SK-MEL-5 (cell line): ENCODE measurements at regions not wholly inside any gene's neighbourhood (a gene's known extent, or its start where the extent isn't known, plus 50 kb on each side); places are given as distances from the start of the nearest gene placed in this dataset.

ENCODE experiments used
- DNase-seq: peaks from one replicate; pipeline ENCODE4 v3.0.0-alpha.2; 2016; ENCODE audit warnings: low read depth, low spot score
- in situ Hi-C: cut with HindIII; loops from 2 replicates; pipeline ENCODE4 v1.10.0; 2016; ENCODE audit warnings: low sequenced_read_pairs, high pct_unique_total_duplicates, low pct_unique_long_range_greater_than_20kb

GRCh38 chr10:70939441-70940003, 51.2 kb upstream of the PCBD1 start:
- in situ Hi-C loops, result no loop called here
- no peak for DNase-seq

- DNase-seq, result no peak
- in situ Hi-C loops, result no loop called here
These were observed 52.6 kb upstream of the PCBD1 start for GRCh38 chr10:70940834-70941568.

- DNase-seq, result no peak
- in situ Hi-C loops, result no loop called here
These were observed 53.8 kb upstream of the PCBD1 start for GRCh38 chr10:70942125-70942524.

GRCh38 chr10:70942725-70943124, 54.4 kb upstream of the PCBD1 start:
- no peak for DNase-seq
- in situ Hi-C loops, result no loop called here

GRCh38 chr10:70943249-70943648, 54.9 kb upstream of the PCBD1 start:
- DNase-seq, result no peak
- in situ Hi-C loops, result no loop called here

- no peak for DNase-seq
- in situ Hi-C loops, result no loop called here
These were observed 55.6 kb upstream of the PCBD1 start for GRCh38 chr10:70943841-70944466.

- DNase-seq, result no peak
- in situ Hi-C loops, result no loop called here
These were observed 61.7 kb upstream of the PCBD1 start for GRCh38 chr10:70950037-70950436.

- in situ Hi-C loops, result no loop called here
- no peak for DNase-seq
These were observed 62.4 kb upstream of the PCBD1 start for GRCh38 chr10:70950801-70951200.

- in situ Hi-C loops, result no loop called here
- DNase-seq, result no peak
These were observed 64.0 kb upstream of the PCBD1 start for GRCh38 chr10:70952401-70952800.

- in situ Hi-C loops, result no loop called here
- DNase-seq, result no peak
These were observed 64.6 kb upstream of the PCBD1 start for GRCh38 chr10:70952921-70953320.

GRCh38 chr10:70954381-70955176, 66.2 kb upstream of the PCBD1 start:
- in situ Hi-C loops, result no loop called here
- DNase-seq, result no peak

- DNase-seq, result peak; percentile 43
- in situ Hi-C loops, result no loop called here
These were observed 67.8 kb upstream of the PCBD1 start for GRCh38 chr10:70956029-70956759.

GRCh38 chr10:70958396-70958795, 70.0 kb upstream of the PCBD1 start:
- in situ Hi-C loops, result no loop called here
- no peak for DNase-seq

- in situ Hi-C loops, result no loop called here
- no peak for DNase-seq
These were observed 72.0 kb upstream of the PCBD1 start for GRCh38 chr10:70960316-70960715.

GRCh38 chr10:70960783-70961570, 72.6 kb upstream of the PCBD1 start:
- in situ Hi-C loops, result no loop called here

GRCh38 chr10:70962686-70963085, 74.3 kb upstream of the PCBD1 start:
- in situ Hi-C loops, result no loop called here
- no peak for DNase-seq

More at GRCh38 chr10:70960783-70961570, 72.6 kb upstream of the PCBD1 start:
- no peak for DNase-seq

- no peak for DNase-seq
- in situ Hi-C loops, result no loop called here
These were observed 74.9 kb upstream of the PCBD1 start for GRCh38 chr10:70963271-70963670.
